Uterus (tissue), 2 donors: ENCODE measurements at regions not wholly inside any gene's neighbourhood (a gene's known extent, or its start where the extent isn't known, plus 50 kb on each side); places are given as distances from the start of the nearest gene placed in this dataset.

Experiments used
- POLR2A ChIP-seq, 2 donors: fragments of 450-650 bp; IDR thresholded peaks; one replicate each; pipeline ENCODE4 v1.6.1; 2016; ENCODE audit warnings: antibody characterized with exemption in 2 of 2, mild to moderate bottlenecking in 1 of 2, moderate library complexity in 1 of 2
- TF ChIP-seq, protein P1 (sequence below), 4 experiments: fragments of 200-600 bp in 2 of 4; fragments of 450-650 bp in 2 of 4; sonication (generic) in 2 of 4; IDR thresholded peaks; one replicate each; pipeline ENCODE4 v1.5.1; 2016 to 2019; ENCODE audit warnings: antibody characterized with exemption in 4 of 4, mild to moderate bottlenecking in 2 of 4, moderate library complexity in 1 of 4

DNA sequence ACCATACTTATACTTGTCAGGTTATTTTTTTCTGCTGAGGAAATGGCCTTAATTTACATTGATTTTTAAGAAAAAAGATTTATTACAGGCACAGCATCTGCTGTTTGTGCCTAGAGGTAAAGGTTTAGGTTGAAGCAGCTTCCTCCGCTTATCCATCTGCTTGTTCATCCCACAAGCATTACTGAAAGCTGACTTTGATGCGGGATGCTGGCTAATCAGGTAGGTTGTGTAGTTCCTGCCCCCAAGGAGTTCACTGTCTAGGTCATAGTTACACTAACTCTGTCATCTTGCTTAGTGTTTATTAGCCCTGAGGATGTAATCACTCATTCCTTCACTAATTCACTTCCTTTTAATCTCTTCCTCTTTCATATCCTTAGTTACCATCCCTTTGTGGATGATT is 377.7 kb upstream of the KAZN start:
- TF ChIP-seq, protein P1, sequence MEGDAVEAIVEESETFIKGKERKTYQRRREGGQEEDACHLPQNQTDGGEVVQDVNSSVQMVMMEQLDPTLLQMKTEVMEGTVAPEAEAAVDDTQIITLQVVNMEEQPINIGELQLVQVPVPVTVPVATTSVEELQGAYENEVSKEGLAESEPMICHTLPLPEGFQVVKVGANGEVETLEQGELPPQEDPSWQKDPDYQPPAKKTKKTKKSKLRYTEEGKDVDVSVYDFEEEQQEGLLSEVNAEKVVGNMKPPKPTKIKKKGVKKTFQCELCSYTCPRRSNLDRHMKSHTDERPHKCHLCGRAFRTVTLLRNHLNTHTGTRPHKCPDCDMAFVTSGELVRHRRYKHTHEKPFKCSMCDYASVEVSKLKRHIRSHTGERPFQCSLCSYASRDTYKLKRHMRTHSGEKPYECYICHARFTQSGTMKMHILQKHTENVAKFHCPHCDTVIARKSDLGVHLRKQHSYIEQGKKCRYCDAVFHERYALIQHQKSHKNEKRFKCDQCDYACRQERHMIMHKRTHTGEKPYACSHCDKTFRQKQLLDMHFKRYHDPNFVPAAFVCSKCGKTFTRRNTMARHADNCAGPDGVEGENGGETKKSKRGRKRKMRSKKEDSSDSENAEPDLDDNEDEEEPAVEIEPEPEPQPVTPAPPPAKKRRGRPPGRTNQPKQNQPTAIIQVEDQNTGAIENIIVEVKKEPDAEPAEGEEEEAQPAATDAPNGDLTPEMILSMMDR (IDR thresholded peaks at IDR 0.05) = no peak
- no peak for TF ChIP-seq POLR2A (IDR thresholded peaks at IDR 0.05)
